ENCODE measurements at regions not wholly inside any gene's neighbourhood (a gene's known extent, or its start where the extent isn't known, plus 50 kb on each side); places are given as distances from the start of the nearest gene placed in this dataset.

GRCh38 chrX:9087271-9088040 lies 53.5 kb upstream of the FAM9B start:
- no peak for DNase-seq

- DNase-seq = no peak
These were observed 55.0 kb upstream of the FAM9B start for GRCh38 chrX:9088896-9089295.

GRCh38 chrX:9090766-9091165 lies 56.8 kb upstream of the FAM9B start:
- DNase-seq = no peak

- no peak for DNase-seq
These were observed 57.3 kb upstream of the FAM9B start for GRCh38 chrX:9091258-9091657.

- no peak for DNase-seq
These were observed 69.0 kb upstream of the FAM9B start for GRCh38 chrX:9102956-9103355.

GRCh38 chrX:9108054-9108453 lies 74.1 kb upstream of the FAM9B start:
- DNase-seq = no peak

GRCh38 chrX:9110808-9111207 lies 76.9 kb upstream of the FAM9B start:
- DNase-seq = no peak

GRCh38 chrX:9114245-9114644 lies 80.3 kb upstream of the FAM9B start:
- no peak for DNase-seq

- no peak for DNase-seq
These were observed 83.9 kb upstream of the FAM9B start for GRCh38 chrX:9117851-9118250.

- DNase-seq = no peak
These were observed 88.8 kb upstream of the FAM9B start for GRCh38 chrX:9122519-9123245.

- DNase-seq = no peak
These were observed 94.1 kb upstream of the FAM9B start for GRCh38 chrX:9127986-9128385.

GRCh38 chrX:9130031-9130430 lies 96.1 kb upstream of the FAM9B start:
- no peak for DNase-seq

GRCh38 chrX:9131066-9131465 lies 97.1 kb upstream of the FAM9B start:
- DNase-seq = no peak

GRCh38 chrX:9132036-9132638 lies 98.2 kb upstream of the FAM9B start:
- DNase-seq = no peak

GRCh38 chrX:9133426-9133825 lies 99.5 kb upstream of the FAM9B start:
- no peak for DNase-seq

- no peak for DNase-seq
These were observed 100.4 kb upstream of the FAM9B start for GRCh38 chrX:9134366-9134765.

- DNase-seq = no peak
These were observed 102.1 kb upstream of the FAM9B start for GRCh38 chrX:9135901-9136510.

- no peak for DNase-seq
These were observed 103.2 kb upstream of the FAM9B start for GRCh38 chrX:9137152-9137551.

- DNase-seq = no peak
These were observed 107.6 kb upstream of the FAM9B start for GRCh38 chrX:9141496-9141895.

GRCh38 chrX:9144701-9145241 lies 110.8 kb upstream of the FAM9B start:
- DNase-seq = no peak

GRCh38 chrX:9146657-9147056 lies 112.7 kb upstream of the FAM9B start:
- DNase-seq = no peak

GRCh38 chrX:9147086-9147485 lies 113.2 kb upstream of the FAM9B start:
- DNase-seq = no peak

GRCh38 chrX:9147726-9148125 lies 113.8 kb upstream of the FAM9B start:
- DNase-seq = no peak

Measured in activated CD4-positive, alpha-beta T cell treated with anti-CD3 and anti-CD28 coated beads, Interleukin-10, Interleukin-2, amounts not matched to agents 100 ng/mL and 50 ng/mL, durations not matched to agents 16 hours and 8 hours (primary cell).